ENCODE measurements at regions not wholly inside any gene's neighbourhood (a gene's known extent, or its start where the extent isn't known, plus 50 kb on each side); places are given as distances from the start of the nearest gene placed in this dataset.

GRCh38 chr10:2949221-2949947, 118.0 kb upstream of the PFKP start:
- H3K36me3 ChIP-seq: no peaks in the 10 kb centered on the region
- peaks cover 0 to 30% (median 3%) of the 10 kb centered on the region in 9 donors for H3K27me3 ChIP-seq
- DNase-seq (no peak), ATAC-seq (no peak)
- no peak overlapping the region for H3K27ac ChIP-seq
- WGBS, 4 donors: 82 to 85% (median 83%) methylated on average over 12 of the region's 12 CpGs
- TF ChIP-seq POLR2A (IDR thresholded peaks at IDR 0.05) (no peak), CTCF (IDR thresholded peaks at IDR 0.05) (no peak)
- H3K4me3 ChIP-seq: no peak overlapping the region
- intact Hi-C loops (cut with DNase I): no loop called here
- H3K4me1 ChIP-seq: no peaks in the 10 kb centered on the region
- H3K9me3 ChIP-seq: no peaks in the 10 kb centered on the region

GRCh38 chr10:2948127-2948854, 119.1 kb upstream of the PFKP start:
- WGBS, 4 donors: 88 to 97% (median 91%) methylated on average over 1 of the region's 1 CpG
- no peak overlapping the region for H3K27ac ChIP-seq
- H3K36me3 ChIP-seq: no peaks in the 10 kb centered on the region
- DNase-seq (no peak), ATAC-seq (no peak)
- peaks cover 0 to 30% (median 3%) of the 10 kb centered on the region in 9 donors for H3K27me3 ChIP-seq
- TF ChIP-seq CTCF (IDR thresholded peaks at IDR 0.05) (no peak), POLR2A (IDR thresholded peaks at IDR 0.05) (no peak)
- intact Hi-C loops (cut with DNase I): no loop called here
- no peaks in the 10 kb centered on the region for H3K4me1 ChIP-seq
- H3K9me3 ChIP-seq: no peaks in the 10 kb centered on the region
- H3K4me3 ChIP-seq: no peak overlapping the region

- H3K9me3 ChIP-seq: no peaks in the 10 kb centered on the region
- WGBS, 4 donors: 76 to 82% (median 80%) methylated on average over 4 to 5 of the region's 5 CpGs
- no peak for TF ChIP-seq POLR2A (IDR thresholded peaks at IDR 0.05)
- ATAC-seq (no peak), DNase-seq (no peak)
- H3K27me3 ChIP-seq: peaks cover 0 to 41% (median under 1%) of the 10 kb centered on the region in 9 donors
- H3K36me3 ChIP-seq: no peaks in the 10 kb centered on the region
- H3K4me3 ChIP-seq: no peak overlapping the region
- H3K4me1 ChIP-seq: no peaks in the 10 kb centered on the region
- H3K27ac ChIP-seq: no peak overlapping the region
- intact Hi-C loops (cut with DNase I): no loop called here
Measured at GRCh38 chr10:2944788-2945187, 122.6 kb upstream of the PFKP start.

- no peak for TF ChIP-seq POLR2A (IDR thresholded peaks at IDR 0.05)
- no peak for TF ChIP-seq CTCF (IDR thresholded peaks at IDR 0.05)
- Histone ChIP-seq H3K4me3 (no peak overlapping the region), H3K4me1 (no peaks in the 10 kb centered on the region), H3K9me3 (no peaks in the 10 kb centered on the region), H3K27ac (no peak overlapping the region), H3K27me3 (peaks cover 0 to 45% (median 0%) of the 10 kb centered on the region in 9 donors), H3K36me3 (no peaks in the 10 kb centered on the region)
- ATAC-seq (no peak), DNase-seq (no peak)
- intact Hi-C loops (cut with DNase I): no loop called here
- 73 to 87% (median 83%) methylated on average over 7 of the region's 7 CpGs for WGBS, 4 donors
Measured at GRCh38 chr10:2943932-2944614, 123.3 kb upstream of the PFKP start.
